HTR-8/SVneo (cell line): ENCODE measurements at regions not wholly inside any gene's neighbourhood (a gene's known extent, or its start where the extent isn't known, plus 50 kb on each side); places are given as distances from the start of the nearest gene placed in this dataset.
A peak's percentile ranks its signal among the peaks of the same experiment; 100 is the strongest.
"Not testable (repeated sequence)": the region's sequence is repeated elsewhere in the genome, so short reads cannot be mapped to it uniquely, and the experiment has no call there.

Source experiments
- DNase-seq: peaks from one replicate; pipeline ENCODE4 v3.0.0; 2011; ENCODE audit warnings: low spot score, mixed read lengths; ENCODE audit not compliant: insufficient read length
- FAIRE-seq: peaks from 2 replicates; lab custom pipeline; 2011; peaks lifted over from hg19 to GRCh38; lab: Jason Lieb, UNC

DNA sequence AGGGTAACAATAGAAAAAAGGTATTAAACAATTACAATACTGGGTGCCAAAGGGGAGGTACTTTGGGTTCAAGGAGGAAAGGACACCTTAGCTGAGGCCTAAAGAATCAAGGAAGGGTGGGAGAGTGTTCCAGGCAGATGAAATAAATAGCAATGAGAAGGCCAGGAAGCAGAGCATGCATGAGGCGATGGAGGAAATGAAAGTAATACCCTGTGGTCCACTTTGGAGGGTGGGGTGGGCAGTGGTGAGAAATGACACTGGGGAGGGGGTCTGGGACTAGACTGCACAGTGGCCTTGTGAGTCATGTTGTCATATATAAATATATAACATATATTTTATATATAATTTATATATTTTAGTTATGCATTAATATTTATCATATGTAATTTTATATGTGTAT, 55.9 kb downstream of the BHLHE40 start:
- FAIRE-seq (no peak), DNase-seq (no peak)

DNA sequence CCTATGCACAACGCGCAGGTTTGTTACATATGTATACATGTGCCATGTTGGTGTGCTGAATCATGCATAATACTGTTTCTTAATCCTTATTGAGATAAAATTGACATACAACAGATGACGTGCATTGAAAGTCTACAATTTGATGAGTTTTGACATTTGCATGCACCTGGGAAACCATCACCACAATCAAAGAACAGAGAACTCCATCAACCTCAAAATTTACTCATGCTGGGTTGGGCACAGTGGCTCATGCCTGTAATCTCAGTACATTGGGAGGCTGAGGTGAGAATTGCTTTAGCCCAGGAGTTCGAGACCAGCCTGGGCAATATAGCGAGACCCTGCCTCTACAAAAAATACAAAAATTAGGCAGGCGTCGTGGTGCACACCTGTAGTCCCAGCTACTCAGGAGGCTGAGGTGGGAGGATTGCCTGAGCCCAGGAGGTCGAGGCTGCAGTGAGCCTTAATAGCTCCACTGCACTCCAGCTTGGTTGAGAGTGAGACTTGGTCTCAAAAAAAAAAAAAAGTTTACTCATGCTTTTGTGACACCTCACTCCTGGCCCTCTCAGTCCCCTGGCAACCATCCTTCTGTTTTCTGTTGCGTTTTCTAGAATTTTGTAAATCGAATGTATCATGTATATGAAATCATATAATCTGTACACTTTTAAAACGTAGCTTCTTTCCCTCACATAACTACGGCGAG, 56.6 kb downstream of the BHLHE40 start:
- FAIRE-seq (no peak), DNase-seq (no peak)

GRCh38 chr3:5036392-5036766, 57.1 kb downstream of the BHLHE40 start:
- no peak for DNase-seq
- no peak for FAIRE-seq

GRCh38 chr3:5036858-5037257, 57.6 kb downstream of the BHLHE40 start:
- no peak for DNase-seq
- FAIRE-seq, result no peak

DNA sequence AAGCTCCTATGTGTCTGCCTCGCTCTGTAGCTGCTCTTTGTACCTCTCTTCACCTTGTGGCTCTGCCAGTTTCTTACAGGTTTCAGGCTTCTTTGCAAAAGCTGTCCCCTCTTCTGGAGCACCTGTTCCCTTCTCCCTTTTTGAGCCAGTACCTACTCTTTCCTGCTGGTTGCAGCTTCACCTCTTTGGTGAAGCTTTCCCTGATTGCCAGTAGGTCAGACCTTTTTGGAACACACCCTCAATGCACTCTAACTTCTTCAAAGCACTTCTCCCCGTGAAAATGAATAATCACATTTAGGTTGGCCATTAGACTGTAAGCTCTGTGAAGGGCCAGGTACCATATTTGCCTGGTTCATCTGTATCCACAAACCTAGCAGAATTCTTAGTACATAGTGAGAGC, 60.3 kb downstream of the BHLHE40 start:
- no peak for FAIRE-seq
- DNase-seq, result no peak

- FAIRE-seq (no peak), DNase-seq (no peak)
These were observed 62.1 kb downstream of the BHLHE40 start for GRCh38 chr3:5041315-5041714.

- DNase-seq (no peak), FAIRE-seq (no peak)
These were observed 66.7 kb downstream of the BHLHE40 start for GRCh38 chr3:5045961-5046360.

GRCh38 chr3:5047764-5048419, 68.7 kb downstream of the BHLHE40 start:
- DNase-seq (no peak), FAIRE-seq (no peak)

- FAIRE-seq, result no peak
- DNase-seq, result no peak
These were observed 70.3 kb upstream of the ARL8B start for GRCh38 chr3:5051772-5052171.

- FAIRE-seq (no peak), DNase-seq (no peak)
These were observed 69.8 kb upstream of the ARL8B start for GRCh38 chr3:5052247-5052646.

DNA sequence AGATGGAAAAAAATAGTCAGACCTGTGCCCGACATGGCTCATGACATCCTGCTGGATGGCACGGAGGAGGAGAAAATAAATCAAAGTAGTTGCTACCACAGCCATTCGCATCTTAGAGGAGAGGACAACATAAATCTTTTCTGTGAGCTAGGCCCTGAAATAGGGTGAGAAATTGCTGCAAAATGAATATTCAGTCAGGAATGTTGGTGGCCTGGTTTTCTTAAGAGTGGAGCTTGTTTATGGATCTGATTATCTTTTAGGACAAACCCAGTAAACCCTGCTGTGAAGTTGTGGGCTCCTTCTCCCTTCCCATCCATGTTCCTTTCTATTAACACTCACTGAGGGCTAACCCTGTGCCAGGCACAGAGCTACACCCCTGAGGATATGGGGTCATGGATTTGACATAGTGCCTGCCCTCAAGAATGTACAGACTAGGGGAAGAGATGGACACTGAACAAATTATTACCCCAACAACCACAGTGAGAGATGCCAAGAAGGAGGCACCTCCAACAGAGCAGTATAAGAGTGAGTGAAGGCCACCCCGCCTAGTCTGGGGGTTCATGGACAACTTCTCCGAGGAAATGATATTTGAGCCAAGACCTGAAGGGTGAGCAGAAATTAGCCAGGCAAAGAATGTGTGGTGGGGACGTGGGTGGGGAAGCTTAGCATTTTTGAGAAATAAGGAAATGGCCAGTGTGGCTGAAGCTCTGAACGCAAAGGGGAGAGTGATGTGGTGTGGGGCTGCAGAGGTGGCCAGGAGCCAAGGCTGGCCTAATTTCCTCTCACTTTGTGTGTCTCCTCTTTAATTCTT, 68.9 kb upstream of the ARL8B start:
- FAIRE-seq (no peak), DNase-seq (no peak)

- DNase-seq (no peak), FAIRE-seq (no peak)
These were observed 68.0 kb upstream of the ARL8B start for GRCh38 chr3:5054098-5054497.

DNA sequence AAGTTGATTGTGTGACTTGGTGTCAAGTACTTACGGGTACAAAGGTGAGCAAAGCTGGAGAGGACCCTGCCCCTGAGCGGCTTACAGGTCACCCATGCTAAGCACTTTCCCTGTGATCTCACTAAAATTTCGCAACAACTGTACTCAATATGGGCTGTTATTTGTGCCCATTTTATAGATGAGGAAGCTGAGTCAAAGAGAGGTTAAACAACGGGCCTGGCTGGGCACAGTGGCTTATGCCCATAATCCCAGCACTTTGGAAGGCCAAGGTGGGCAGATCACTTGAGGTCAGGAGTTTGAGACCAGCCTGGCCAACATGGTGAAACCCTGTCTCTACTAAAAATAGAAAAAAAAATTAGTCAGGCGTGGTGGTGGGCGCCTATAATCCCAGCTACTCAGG, 67.5 kb upstream of the ARL8B start:
- FAIRE-seq, DNase-seq: not testable (repeated sequence)

DNA sequence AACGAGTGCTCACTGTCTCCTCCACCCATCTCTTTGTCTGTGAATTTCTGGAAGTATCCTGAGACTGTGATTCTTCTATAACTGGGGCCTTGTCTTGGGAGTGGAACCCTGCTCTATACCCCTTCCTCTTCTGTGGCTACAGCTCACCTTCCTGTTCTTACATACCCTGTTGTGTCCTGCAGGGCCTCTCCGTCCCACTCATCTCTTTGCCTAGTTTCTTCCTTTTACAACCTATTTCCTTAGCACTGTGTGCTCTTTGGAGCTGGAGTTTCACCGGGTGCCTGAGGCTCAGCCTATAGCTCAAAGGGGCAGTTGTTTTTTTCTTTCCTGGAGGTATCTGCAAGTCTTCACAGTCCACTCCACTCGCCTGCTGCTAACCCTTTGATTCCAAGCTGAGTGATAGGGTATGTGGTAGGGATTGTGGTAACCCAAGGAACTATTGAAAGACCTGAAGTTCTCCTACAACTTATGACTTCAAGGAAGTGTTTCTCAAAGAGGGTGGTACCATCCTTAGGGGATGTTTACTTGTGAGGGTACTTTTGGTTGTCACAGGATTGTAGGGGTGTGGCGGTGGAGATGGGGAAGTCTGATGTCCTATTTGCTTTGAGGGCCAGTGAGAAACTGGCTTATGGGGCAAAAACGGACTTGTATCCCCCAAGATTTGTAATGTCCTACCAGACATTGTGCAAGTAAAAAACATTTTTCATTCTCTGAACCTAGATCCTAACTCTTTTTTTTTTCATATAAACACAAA, 66.6 kb upstream of the ARL8B start:
- FAIRE-seq, result no peak
- no peak for DNase-seq

- no peak for DNase-seq
- no peak for FAIRE-seq
These were observed 66.0 kb upstream of the ARL8B start for GRCh38 chr3:5056111-5056391.

DNA sequence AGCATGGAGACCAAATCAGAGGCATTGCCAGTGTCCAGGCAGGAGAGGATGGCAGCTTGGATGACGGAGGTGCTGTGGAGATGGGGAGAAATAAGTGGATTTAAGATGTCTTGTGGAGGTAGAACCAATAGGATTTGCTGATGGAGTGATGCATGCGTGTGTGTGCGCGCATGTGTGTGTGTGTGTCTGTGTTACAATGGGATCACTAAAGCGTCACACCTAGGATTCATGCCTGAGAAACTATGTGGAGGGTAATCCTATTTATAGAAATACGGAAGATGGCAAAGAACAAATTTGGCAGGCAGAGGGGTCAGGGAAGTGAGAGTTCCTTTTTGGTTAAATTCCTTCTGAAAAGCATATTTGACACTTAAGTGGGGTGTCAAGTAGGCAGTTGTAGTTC, 64.8 kb upstream of the ARL8B start:
- DNase-seq, result no peak
- FAIRE-seq, result no peak

- peak; percentile 61 for DNase-seq
- FAIRE-seq, result no peak
These were observed 64.2 kb upstream of the ARL8B start for GRCh38 chr3:5057857-5058324.

DNA sequence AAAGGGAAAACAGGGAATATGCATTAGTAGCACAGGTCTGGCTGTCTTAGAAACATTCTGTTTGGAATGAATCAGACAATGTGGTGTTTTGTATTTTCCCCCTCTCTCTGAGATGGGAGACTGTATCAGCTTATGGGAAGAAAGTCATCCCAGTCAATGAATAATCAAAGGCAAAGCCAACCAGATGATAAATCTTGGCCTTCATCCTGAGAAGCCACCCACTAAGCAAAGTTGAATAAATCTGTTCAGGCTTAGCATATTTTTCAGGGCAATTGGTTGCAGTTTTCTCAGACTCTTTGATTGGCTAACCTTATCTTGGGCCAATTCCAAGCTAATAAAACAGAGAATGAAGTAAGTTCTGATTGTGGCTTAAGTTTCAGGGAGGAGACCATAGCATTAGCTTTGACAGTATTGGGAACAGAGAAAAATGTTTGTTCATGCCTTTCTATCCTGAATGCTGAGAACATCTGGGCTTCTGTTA, 63.6 kb upstream of the ARL8B start:
- FAIRE-seq (no peak), DNase-seq (no peak)

- no peak for DNase-seq
- FAIRE-seq, result no peak
These were observed 62.3 kb upstream of the ARL8B start for GRCh38 chr3:5059782-5060181.

GRCh38 chr3:5061218-5061569, 60.9 kb upstream of the ARL8B start:
- FAIRE-seq, result no peak

DNA sequence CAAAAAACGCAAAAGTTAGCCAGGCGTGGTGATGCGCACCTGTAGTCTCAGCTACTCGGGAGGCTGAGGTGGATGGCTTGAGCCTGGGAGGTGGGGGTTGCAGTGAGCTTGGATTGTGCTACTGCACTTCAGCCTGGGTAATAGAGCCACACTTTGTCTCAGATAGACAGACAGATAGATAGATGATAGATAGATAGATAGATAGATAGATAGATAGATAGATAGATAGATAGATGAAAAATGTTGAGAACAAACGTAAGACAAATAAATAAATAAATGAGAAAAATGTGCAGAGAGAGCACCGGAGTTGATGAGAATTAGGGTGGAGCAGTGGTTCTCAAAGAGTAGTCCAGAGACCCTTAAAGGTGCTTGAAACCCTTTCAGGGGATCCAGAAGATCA, 58.4 kb upstream of the ARL8B start:
- no peak for DNase-seq
- no peak for FAIRE-seq

More at GRCh38 chr3:5061218-5061569, 60.9 kb upstream of the ARL8B start:
- no peak for DNase-seq
